Endothelial cell of umbilical vein (primary cell): ENCODE measurements at regions not wholly inside any gene's neighbourhood (a gene's known extent, or its start where the extent isn't known, plus 50 kb on each side); places are given as distances from the start of the nearest gene placed in this dataset.
A peak's percentile ranks its signal among the peaks of the same experiment; 100 is the strongest.

Experiments used
- BruUV-seq: library from RNA; stranded (reverse); fragments of 400-500 nt; replicated peaks from 2 replicates; lab custom pipeline; 2021; lab: Mats Ljungman, UMichigan
- CTCF ChIA-PET: fragments of 300-600, 350-600 bp; sonication (Branson Sonifier 250); formaldehyde crosslinking; loops from one replicate; lab custom pipeline; 2021; ENCODE audit warnings: antibody characterized with exemption, inconsistent platforms; lab: Charles Lee
- POLR2A ChIA-PET: fragments of 300-600, 350-600 bp; sonication (Branson Sonifier 250); formaldehyde crosslinking; loops from one replicate; lab custom pipeline; 2021; ENCODE audit warnings: antibody characterized with exemption, inconsistent platforms; lab: Charles Lee
- DNase-seq: peaks from one replicate; pipeline ENCODE4 v3.0.0-alpha.2; 2011; ENCODE audit warnings: low read depth, low spot score
- FAIRE-seq: peaks from 2 replicates; lab custom pipeline; 2011; peaks lifted over from hg19 to GRCh38; lab: Jason Lieb, UNC
- H2AFZ ChIP-seq: 2 replicates; pipeline ENCODE4 v1.6.0; 2012; ENCODE audit warnings: low read depth, low read length, control low read depth, inconsistent platforms
- H3K27ac ChIP-seq: 2 replicates; pipeline ENCODE4 v1.5.1; 2011; ENCODE audit warnings: low read depth, mild to moderate bottlenecking, control low read depth, low read length, moderate library complexity; ENCODE audit not compliant: insufficient read depth
- H3K27me3 ChIP-seq, 2 experiments: 2 replicates each; pipeline versions ENCODE4 v1.6.0 to v1.6.1; 2011; ENCODE audit warnings: low read length in 2 of 2, mixed read lengths in 1 of 2; ENCODE audit not compliant: control insufficient read depth in 2 of 2, insufficient read depth in 2 of 2
- H3K36me3 ChIP-seq, 2 experiments: 2 replicates in 1 of 2; 3 replicates in 1 of 2; pipeline ENCODE4 v1.5.1; 2011; ENCODE audit warnings: low read length in 2 of 2, mild to moderate bottlenecking in 1 of 2, moderate library complexity in 1 of 2; ENCODE audit not compliant: control insufficient read depth in 2 of 2, insufficient read depth in 2 of 2; ENCODE audit errors: extremely low read depth in 1 of 2
- H3K4me1 ChIP-seq: 3 replicates; pipeline ENCODE4 v1.5.1; 2011; ENCODE audit warnings: mild to moderate bottlenecking, low read length; ENCODE audit not compliant: control insufficient read depth, insufficient read depth; ENCODE audit errors: extremely low read depth
- H3K4me2 ChIP-seq: 2 replicates; pipeline ENCODE4 v1.6.1; 2011; ENCODE audit warnings: low read length, control low read depth, mixed read lengths; ENCODE audit not compliant: insufficient read depth
- H3K4me3 ChIP-seq, 3 experiments: fragments of 200-600 bp in 1 of 3; sonication (generic), shearing (Covaris generic) in 1 of 3; replicated peaks in 1 of 3; 2 replicates each; pipeline ENCODE4 v1.5.1; 2011 to 2016; ENCODE audit warnings: control low read depth in 3 of 3, low read length in 3 of 3, mild to moderate bottlenecking in 2 of 3, inconsistent platforms in 1 of 3, low read depth in 1 of 3, moderate library complexity in 1 of 3; ENCODE audit not compliant: insufficient read depth in 1 of 3
- H3K79me2 ChIP-seq: 2 replicates; pipeline ENCODE4 v1.6.0; 2012; ENCODE audit warnings: low read length, inconsistent platforms; ENCODE audit not compliant: control insufficient read depth, insufficient read depth
- H3K9ac ChIP-seq: replicated peaks from 2 replicates; pipeline ENCODE3; 2011; ENCODE audit warnings: low read length, control low read depth; ENCODE audit not compliant: insufficient read depth; ENCODE audit errors: extremely low read depth
- H3K9me1 ChIP-seq: replicated peaks from 3 replicates; pipeline ENCODE4 v1.6.0; 2011; ENCODE audit warnings: mild to moderate bottlenecking, low read length; ENCODE audit not compliant: control insufficient read depth, insufficient read depth; ENCODE audit errors: extremely low read depth
- H3K9me3 ChIP-seq: replicated peaks from 2 replicates; pipeline ENCODE4 v1.5.1; 2012; ENCODE audit warnings: low read length, inconsistent platforms; ENCODE audit not compliant: control insufficient read depth, insufficient read depth
- H4K20me1 ChIP-seq: replicated peaks from 2 replicates; pipeline ENCODE3; 2011; ENCODE audit warnings: mild to moderate bottlenecking, low read length; ENCODE audit not compliant: control insufficient read depth, insufficient read depth; ENCODE audit errors: extremely low read depth
- EZH2 ChIP-seq: IDR thresholded peaks from 2 replicates; pipeline ENCODE4 v1.6.1; 2012; ENCODE audit warnings: borderline replicate concordance, low read depth, mild to moderate bottlenecking, moderate library complexity, low read length, inconsistent platforms; ENCODE audit not compliant: severe bottlenecking
- FOS ChIP-seq: IDR thresholded peaks from 2 replicates; pipeline ENCODE4 v1.6.1; 2011; ENCODE audit warnings: mild to moderate bottlenecking, low read length, moderate library complexity, borderline replicate concordance; ENCODE audit not compliant: insufficient read depth
- GATA2 ChIP-seq: IDR thresholded peaks from 2 replicates; pipeline ENCODE4 v1.7.0; 2011; ENCODE audit warnings: low read depth, mild to moderate bottlenecking, moderate library complexity, mixed read lengths, low read length; ENCODE audit not compliant: insufficient read length, insufficient read depth
- JUN ChIP-seq: IDR thresholded peaks from 2 replicates; pipeline ENCODE4 v1.6.1; 2011; ENCODE audit warnings: borderline replicate concordance, low read depth; ENCODE audit not compliant: insufficient read length, insufficient read depth
- MYC ChIP-seq: IDR thresholded peaks from one replicate; pipeline ENCODE4 v1.6.1; 2011; ENCODE audit warnings: mild to moderate bottlenecking, low read depth, low read length
- POLR2A ChIP-seq: IDR thresholded peaks from 2 replicates; pipeline ENCODE4 v1.6.1; 2012; ENCODE audit warnings: low read depth, mild to moderate bottlenecking, control low read depth, low read length
- POLR2AphosphoS5 ChIP-seq: IDR thresholded peaks from 2 replicates; pipeline ENCODE4 v1.6.1; 2012; ENCODE audit warnings: low read depth, mild to moderate bottlenecking, control low read depth, low read length, moderate library complexity; ENCODE audit not compliant: insufficient read depth
- dilution Hi-C: fragments of 300-500 bp; cut with MboI; formaldehyde crosslinking; loops from one replicate; pipeline ENCODE4 v1.15.0; 2019; ENCODE audit warnings: low sequenced_read_pairs; ENCODE audit not compliant: extremely low pct_ligation_motif_present
- intact Hi-C: fragments of 100-400 bp; cut with micrococcal nuclease; formaldehyde crosslinking; loops from one replicate; pipeline ENCODE4 v1.10.0; 2022
- TF ChIP-seq, protein P1 (sequence below), 2 donors: IDR thresholded peaks; 1 replicate in 1 of 2; 2 replicates in 1 of 2; pipeline ENCODE4 v1.5.1; 2011; ENCODE audit warnings: low read length in 2 of 2, mild to moderate bottlenecking in 2 of 2, moderate library complexity in 2 of 2, control low read depth in 1 of 2, inconsistent platforms in 1 of 2, low read depth in 1 of 2; ENCODE audit not compliant: insufficient read depth in 1 of 2; ENCODE audit errors: extremely low read depth in 1 of 2
- TF ChIP-seq, protein P2 (sequence below): IDR thresholded peaks from 2 replicates; pipeline ENCODE4 v1.6.1; 2011; ENCODE audit not compliant: insufficient read depth, insufficient read length

DNA sequence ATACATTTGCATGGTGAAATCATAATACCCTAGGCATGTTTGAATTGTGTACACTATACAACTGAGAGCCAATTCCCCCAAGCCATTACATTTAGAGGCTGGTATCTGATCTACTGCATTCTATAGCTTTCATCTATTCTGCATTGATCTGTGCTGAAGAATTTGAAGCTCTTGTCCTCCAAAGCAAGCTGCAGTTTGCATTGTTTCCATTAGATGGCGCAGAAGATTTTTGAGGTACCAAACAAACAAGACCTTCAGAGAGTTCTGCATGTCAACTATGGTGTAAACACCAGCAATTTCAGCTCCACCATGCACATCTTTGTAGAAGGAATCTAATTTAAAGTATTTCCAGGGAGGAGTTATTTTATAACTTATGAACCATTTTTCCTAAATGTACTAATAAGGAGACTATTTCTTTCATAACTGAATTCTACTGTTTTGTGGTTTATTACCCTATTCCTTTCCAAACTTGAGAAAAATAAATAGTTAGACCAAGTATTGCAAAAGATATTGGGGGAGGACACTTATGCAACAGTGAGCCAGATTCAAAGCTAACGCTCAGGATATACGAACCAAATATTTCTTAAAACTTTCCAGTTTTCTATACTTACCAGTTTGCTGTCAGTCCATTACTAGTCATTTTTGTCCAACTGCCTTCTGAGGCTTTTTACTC lies 761.8 kb upstream of the ACVR2A start:
- H2AFZ ChIP-seq: no peak overlapping the region
- dilution Hi-C loops (no loop called here), intact Hi-C loops (loop anchor here (1.0 to 2.0 kb wide), 2 partner anchors 348 to 828 kb away; no protein-coding TSS in a partner anchor)
- H4K20me1 ChIP-seq: no peaks in the 10 kb centered on the region
- H3K36me3 ChIP-seq: no peaks in the 10 kb centered on the region
- TF ChIP-seq JUN: no peak
- TF ChIP-seq, protein P1, sequence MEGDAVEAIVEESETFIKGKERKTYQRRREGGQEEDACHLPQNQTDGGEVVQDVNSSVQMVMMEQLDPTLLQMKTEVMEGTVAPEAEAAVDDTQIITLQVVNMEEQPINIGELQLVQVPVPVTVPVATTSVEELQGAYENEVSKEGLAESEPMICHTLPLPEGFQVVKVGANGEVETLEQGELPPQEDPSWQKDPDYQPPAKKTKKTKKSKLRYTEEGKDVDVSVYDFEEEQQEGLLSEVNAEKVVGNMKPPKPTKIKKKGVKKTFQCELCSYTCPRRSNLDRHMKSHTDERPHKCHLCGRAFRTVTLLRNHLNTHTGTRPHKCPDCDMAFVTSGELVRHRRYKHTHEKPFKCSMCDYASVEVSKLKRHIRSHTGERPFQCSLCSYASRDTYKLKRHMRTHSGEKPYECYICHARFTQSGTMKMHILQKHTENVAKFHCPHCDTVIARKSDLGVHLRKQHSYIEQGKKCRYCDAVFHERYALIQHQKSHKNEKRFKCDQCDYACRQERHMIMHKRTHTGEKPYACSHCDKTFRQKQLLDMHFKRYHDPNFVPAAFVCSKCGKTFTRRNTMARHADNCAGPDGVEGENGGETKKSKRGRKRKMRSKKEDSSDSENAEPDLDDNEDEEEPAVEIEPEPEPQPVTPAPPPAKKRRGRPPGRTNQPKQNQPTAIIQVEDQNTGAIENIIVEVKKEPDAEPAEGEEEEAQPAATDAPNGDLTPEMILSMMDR (IDR thresholded peaks at IDR 0.05; ENCODE audit: extremely low read depth in 1 of 2, insufficient read depth in 1 of 2, low read depth in 1 of 2, low read length in 2 of 2): peak; percentile 69
- no peak overlapping the region for H3K9ac ChIP-seq
- ChIA-PET CTCF (interaction anchor here (0.6 to 6.1 kb wide), 33 partner anchors 9 to 1907 kb away, joined by 3 to 151 read pairs (median 4); no protein-coding TSS in a partner anchor), POLR2A (no interaction called here)
- FAIRE-seq (peak; percentile 85), DNase-seq (peak; percentile 73)
- BruUV-seq: no TSS peak
- no peaks in the 10 kb centered on the region for H3K9me1 ChIP-seq
- no peaks in the 10 kb centered on the region for H3K9me3 ChIP-seq
- H3K4me1 ChIP-seq: no peaks in the 10 kb centered on the region
- H3K4me3 ChIP-seq: no peak overlapping the region
- no peak overlapping the region for H3K4me2 ChIP-seq
- H3K79me2 ChIP-seq: no peaks in the 10 kb centered on the region
- no peak overlapping the region for H3K27ac ChIP-seq
- no peaks in the 10 kb centered on the region for H3K27me3 ChIP-seq

DNA sequence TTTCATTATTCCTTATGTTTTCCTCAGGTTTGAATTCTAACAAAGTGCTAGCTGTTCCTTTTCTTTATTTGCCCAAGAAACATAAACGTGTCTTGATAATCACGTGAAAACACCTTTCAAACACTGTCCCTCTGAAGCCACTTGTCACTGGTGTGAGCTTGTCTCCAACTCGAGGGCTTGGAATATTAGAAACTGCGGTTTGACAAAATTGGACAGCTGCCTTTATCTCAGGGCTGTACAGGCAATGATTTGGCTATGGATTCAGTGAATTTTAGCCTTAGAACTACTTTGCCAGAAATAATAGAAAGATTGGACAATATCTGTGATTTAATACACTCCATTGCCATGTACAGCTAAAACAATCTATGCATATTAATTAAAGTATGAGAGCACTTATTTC lies 763.0 kb upstream of the ACVR2A start:
- Histone ChIP-seq H3K9me1 (no peaks in the 10 kb centered on the region), H3K36me3 (no peaks in the 10 kb centered on the region), H3K79me2 (no peaks in the 10 kb centered on the region), H2AFZ (no peak overlapping the region), H3K9ac (no peak overlapping the region), H3K4me1 (no peaks in the 10 kb centered on the region), H3K9me3 (no peaks in the 10 kb centered on the region), H4K20me1 (no peaks in the 10 kb centered on the region), H3K4me3 (no peak overlapping the region), H3K27ac (no peak overlapping the region), H3K27me3 (no peaks in the 10 kb centered on the region), H3K4me2 (no peak overlapping the region)
- POLR2A ChIA-PET: no interaction called here
- BruUV-seq: no TSS peak
- TF ChIP-seq POLR2A (no peak), FOS (no peak), MYC (no peak), GATA2 (no peak), EZH2 (no peak), JUN (no peak), POLR2AphosphoS5 (no peak)
- TF ChIP-seq, protein P2, sequence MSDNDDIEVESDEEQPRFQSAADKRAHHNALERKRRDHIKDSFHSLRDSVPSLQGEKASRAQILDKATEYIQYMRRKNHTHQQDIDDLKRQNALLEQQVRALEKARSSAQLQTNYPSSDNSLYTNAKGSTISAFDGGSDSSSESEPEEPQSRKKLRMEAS: no peak
- TF ChIP-seq, protein P1 (IDR thresholded peaks at IDR 0.05; ENCODE audit: extremely low read depth in 1 of 2, insufficient read depth in 1 of 2, low read depth in 1 of 2, low read length in 2 of 2): no peak
- CTCF ChIA-PET: interaction anchor here (1.6 to 6.1 kb wide), 7 partner anchors 8 to 1428 kb away, joined by 7 to 151 read pairs (median 15); no protein-coding TSS in a partner anchor
- intact Hi-C loops: loop anchor here (2.0 kb wide), 1 partner anchor 347 kb away; no protein-coding TSS in a partner anchor
- dilution Hi-C loops: no loop called here
- FAIRE-seq (no peak), DNase-seq (no peak)
